ENCODE measurements at regions not wholly inside any gene's neighbourhood (a gene's known extent, or its start where the extent isn't known, plus 50 kb on each side); places are given as distances from the start of the nearest gene placed in this dataset.
A peak's percentile ranks its signal among the peaks of the same experiment; 100 is the strongest.
"Not testable (repeated sequence)": the region's sequence is repeated elsewhere in the genome, so short reads cannot be mapped to it uniquely, and the experiment has no call there.

DNA sequence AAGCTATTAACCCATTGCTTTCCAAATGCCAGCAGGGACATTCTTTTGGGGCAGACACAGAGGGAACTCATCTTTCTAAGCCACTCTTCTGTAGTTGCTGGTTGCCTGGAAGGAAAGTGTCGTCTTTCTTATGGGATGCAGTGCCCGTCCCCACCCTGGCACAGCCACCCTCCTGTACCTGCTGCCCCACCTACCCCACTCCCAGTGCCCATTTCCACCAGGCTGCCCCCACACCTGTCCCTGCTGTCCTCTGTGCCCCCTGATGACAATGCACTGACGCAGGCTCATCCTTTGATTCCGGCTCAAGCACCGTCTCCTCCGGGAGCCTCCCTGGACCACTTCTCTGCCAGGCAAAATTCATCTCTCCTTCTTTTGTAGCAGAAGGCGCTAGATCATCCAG, 190.4 kb upstream of the CDH5 start:
- no peak for DNase-seq (ENCODE audit: low read depth in 1 of 2, low spot score in 1 of 2)
- H3K27me3 ChIP-seq (ENCODE audit: insufficient read depth, poor library complexity, severe bottlenecking): no peaks in the 10 kb centered on the region
- TF ChIP-seq, protein P1, sequence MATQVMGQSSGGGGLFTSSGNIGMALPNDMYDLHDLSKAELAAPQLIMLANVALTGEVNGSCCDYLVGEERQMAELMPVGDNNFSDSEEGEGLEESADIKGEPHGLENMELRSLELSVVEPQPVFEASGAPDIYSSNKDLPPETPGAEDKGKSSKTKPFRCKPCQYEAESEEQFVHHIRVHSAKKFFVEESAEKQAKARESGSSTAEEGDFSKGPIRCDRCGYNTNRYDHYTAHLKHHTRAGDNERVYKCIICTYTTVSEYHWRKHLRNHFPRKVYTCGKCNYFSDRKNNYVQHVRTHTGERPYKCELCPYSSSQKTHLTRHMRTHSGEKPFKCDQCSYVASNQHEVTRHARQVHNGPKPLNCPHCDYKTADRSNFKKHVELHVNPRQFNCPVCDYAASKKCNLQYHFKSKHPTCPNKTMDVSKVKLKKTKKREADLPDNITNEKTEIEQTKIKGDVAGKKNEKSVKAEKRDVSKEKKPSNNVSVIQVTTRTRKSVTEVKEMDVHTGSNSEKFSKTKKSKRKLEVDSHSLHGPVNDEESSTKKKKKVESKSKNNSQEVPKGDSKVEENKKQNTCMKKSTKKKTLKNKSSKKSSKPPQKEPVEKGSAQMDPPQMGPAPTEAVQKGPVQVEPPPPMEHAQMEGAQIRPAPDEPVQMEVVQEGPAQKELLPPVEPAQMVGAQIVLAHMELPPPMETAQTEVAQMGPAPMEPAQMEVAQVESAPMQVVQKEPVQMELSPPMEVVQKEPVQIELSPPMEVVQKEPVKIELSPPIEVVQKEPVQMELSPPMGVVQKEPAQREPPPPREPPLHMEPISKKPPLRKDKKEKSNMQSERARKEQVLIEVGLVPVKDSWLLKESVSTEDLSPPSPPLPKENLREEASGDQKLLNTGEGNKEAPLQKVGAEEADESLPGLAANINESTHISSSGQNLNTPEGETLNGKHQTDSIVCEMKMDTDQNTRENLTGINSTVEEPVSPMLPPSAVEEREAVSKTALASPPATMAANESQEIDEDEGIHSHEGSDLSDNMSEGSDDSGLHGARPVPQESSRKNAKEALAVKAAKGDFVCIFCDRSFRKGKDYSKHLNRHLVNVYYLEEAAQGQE (IDR thresholded peaks at IDR 0.05; ENCODE audit: insufficient replicate concordance, low read depth): no peak
- no peak for TF ChIP-seq SPI1 (IDR thresholded peaks at IDR 0.05; ENCODE audit: borderline replicate concordance, low read depth)
- no peak overlapping the region for H3K27ac ChIP-seq (replicated peaks)
- no peak overlapping the region for H3K4me3 ChIP-seq (replicated peaks; ENCODE audit: insufficient read depth, low read length)

- peak in 1 of 2 experiments; percentile 29 for DNase-seq (ENCODE audit: low read depth in 1 of 2, low spot score in 1 of 2)
- Histone ChIP-seq H3K4me3 (replicated peaks; ENCODE audit: insufficient read depth, low read length) (no peak overlapping the region), H3K27ac (replicated peaks) (no peak overlapping the region), H3K27me3 (ENCODE audit: insufficient read depth, poor library complexity, severe bottlenecking) (no peaks in the 10 kb centered on the region)
- no peak for TF ChIP-seq POLR2AphosphoS5 (IDR thresholded peaks at IDR 0.05; ENCODE audit: low read depth)
- TF ChIP-seq SPI1 (IDR thresholded peaks at IDR 0.05; ENCODE audit: borderline replicate concordance, low read depth): peak; percentile 53; the same call in 1 of the 2 replicates
Measured at GRCh38 chr16:66175636-66176035, 190.9 kb upstream of the CDH5 start.

DNA sequence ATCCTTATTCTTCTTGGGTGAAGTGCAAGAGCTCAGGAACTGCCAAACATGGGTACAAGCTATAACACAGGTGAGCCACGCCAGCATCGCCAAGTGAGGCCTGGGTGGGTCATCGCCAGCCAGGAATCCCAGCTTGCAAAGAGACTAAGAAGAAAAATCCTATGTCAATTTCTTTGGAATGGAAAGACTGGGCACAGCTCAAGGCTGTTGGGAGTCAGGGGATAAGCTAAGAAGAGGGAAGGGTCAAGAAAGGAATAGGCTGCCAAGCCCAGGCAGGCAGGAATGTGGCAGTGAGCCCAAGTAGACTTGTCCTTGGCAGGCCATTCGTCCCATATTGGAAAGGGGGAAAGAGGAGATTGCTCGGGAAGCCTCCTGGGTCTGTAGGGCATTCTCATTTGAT, 191.4 kb upstream of the CDH5 start:
- no peak for DNase-seq (ENCODE audit: low read depth in 1 of 2, low spot score in 1 of 2)
- Histone ChIP-seq H3K27ac (replicated peaks) (no peak overlapping the region), H3K27me3 (ENCODE audit: insufficient read depth, poor library complexity, severe bottlenecking) (no peaks in the 10 kb centered on the region), H3K4me3 (replicated peaks; ENCODE audit: insufficient read depth, low read length) (no peak overlapping the region)
- TF ChIP-seq POLR2AphosphoS5 (IDR thresholded peaks at IDR 0.05; ENCODE audit: low read depth) (no peak), SPI1 (IDR thresholded peaks at IDR 0.05; ENCODE audit: borderline replicate concordance, low read depth) (no peak), GABPA (IDR thresholded peaks at IDR 0.05; ENCODE audit: low read depth) (no peak)
- TF ChIP-seq, protein P1 (IDR thresholded peaks at IDR 0.05; ENCODE audit: insufficient replicate concordance, low read depth): no peak
- TF ChIP-seq, protein P2, sequence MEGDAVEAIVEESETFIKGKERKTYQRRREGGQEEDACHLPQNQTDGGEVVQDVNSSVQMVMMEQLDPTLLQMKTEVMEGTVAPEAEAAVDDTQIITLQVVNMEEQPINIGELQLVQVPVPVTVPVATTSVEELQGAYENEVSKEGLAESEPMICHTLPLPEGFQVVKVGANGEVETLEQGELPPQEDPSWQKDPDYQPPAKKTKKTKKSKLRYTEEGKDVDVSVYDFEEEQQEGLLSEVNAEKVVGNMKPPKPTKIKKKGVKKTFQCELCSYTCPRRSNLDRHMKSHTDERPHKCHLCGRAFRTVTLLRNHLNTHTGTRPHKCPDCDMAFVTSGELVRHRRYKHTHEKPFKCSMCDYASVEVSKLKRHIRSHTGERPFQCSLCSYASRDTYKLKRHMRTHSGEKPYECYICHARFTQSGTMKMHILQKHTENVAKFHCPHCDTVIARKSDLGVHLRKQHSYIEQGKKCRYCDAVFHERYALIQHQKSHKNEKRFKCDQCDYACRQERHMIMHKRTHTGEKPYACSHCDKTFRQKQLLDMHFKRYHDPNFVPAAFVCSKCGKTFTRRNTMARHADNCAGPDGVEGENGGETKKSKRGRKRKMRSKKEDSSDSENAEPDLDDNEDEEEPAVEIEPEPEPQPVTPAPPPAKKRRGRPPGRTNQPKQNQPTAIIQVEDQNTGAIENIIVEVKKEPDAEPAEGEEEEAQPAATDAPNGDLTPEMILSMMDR (IDR thresholded peaks at IDR 0.05; ENCODE audit: insufficient read depth, low read length): no peak

GRCh38 chr16:66173796-66174195, 192.7 kb upstream of the CDH5 start:
- not testable (repeated sequence) for H3K27ac ChIP-seq (replicated peaks); DNase-seq (ENCODE audit: low read depth in 1 of 2, low spot score in 1 of 2)

DNA sequence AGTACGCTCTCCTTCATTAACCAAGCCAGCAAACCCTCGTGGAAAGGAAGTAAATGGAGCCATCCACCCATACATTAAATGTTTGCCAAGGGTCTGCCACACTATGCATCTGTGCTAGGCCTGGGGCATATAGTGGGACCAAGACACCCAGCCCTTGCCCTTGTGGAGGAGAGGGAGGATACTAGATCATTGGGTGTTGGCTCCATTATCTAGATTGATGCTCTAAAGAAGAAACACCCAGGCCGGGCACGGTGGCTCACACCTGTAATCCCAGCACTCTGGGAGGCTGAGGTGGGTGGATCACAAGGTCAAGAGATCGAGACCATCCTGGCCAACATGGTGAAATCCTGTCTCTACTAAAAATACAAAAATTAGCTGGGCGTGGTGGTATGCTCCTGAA, 193.3 kb upstream of the CDH5 start:
- H3K27ac ChIP-seq (replicated peaks); DNase-seq (ENCODE audit: low read depth in 1 of 2, low spot score in 1 of 2); H3K27me3 ChIP-seq (ENCODE audit: insufficient read depth, poor library complexity, severe bottlenecking); H3K4me3 ChIP-seq (replicated peaks; ENCODE audit: insufficient read depth, low read length): not testable (repeated sequence)

More at GRCh38 chr16:66173796-66174195, 192.7 kb upstream of the CDH5 start:
- not testable (repeated sequence) for H3K4me3 ChIP-seq (replicated peaks; ENCODE audit: insufficient read depth, low read length); H3K27me3 ChIP-seq (ENCODE audit: insufficient read depth, poor library complexity, severe bottlenecking)

- Histone ChIP-seq H3K27me3 (ENCODE audit: insufficient read depth, poor library complexity, severe bottlenecking) (no peaks in the 10 kb centered on the region), H3K4me3 (replicated peaks; ENCODE audit: insufficient read depth, low read length) (no peak overlapping the region), H3K27ac (replicated peaks) (no peak overlapping the region)
- TF ChIP-seq SPI1 (IDR thresholded peaks at IDR 0.05; ENCODE audit: borderline replicate concordance, low read depth): no peak
- TF ChIP-seq, protein P2 (IDR thresholded peaks at IDR 0.05; ENCODE audit: insufficient read depth, low read length): no peak
- TF ChIP-seq GABPA (IDR thresholded peaks at IDR 0.05; ENCODE audit: low read depth): no peak
- TF ChIP-seq POLR2AphosphoS5 (IDR thresholded peaks at IDR 0.05; ENCODE audit: low read depth): no peak
- TF ChIP-seq, protein P1 (IDR thresholded peaks at IDR 0.05; ENCODE audit: insufficient replicate concordance, low read depth): no peak
- no peak for DNase-seq (ENCODE audit: low read depth in 1 of 2, low spot score in 1 of 2)
Measured at GRCh38 chr16:66172463-66172862, 194.0 kb upstream of the CDH5 start.
